K562 (cell line): ENCODE measurements at regions not wholly inside any gene's neighbourhood (a gene's known extent, or its start where the extent isn't known, plus 50 kb on each side); places are given as distances from the start of the nearest gene placed in this dataset.

Source experiments
- ATAC-seq: fragments of 200-7000 bp; cut with Tn5 transposase; 3 replicates; pipeline ENCODE4 v1.9.1; 2020; ENCODE audit warnings: moderate library complexity
- BruUV-seq: library from RNA; stranded (reverse); fragments of 400-500 nt; replicated peaks from 2 replicates; lab custom pipeline; 2021; lab: Mats Ljungman, UMichigan
- CTCF ChIA-PET: fragments of 300-600 bp; formaldehyde crosslinking; extraction: SDS; loops from one replicate; lab custom pipeline; 2021; ENCODE audit warnings: low intra/inter-chr PET ratio; lab: Yijun Ruan, JAX
- POLR2A ChIA-PET: fragments of 300-600, 350-650 bp; sonication (Branson Sonifier 250); formaldehyde crosslinking; extraction: SDS; loops from one replicate; lab custom pipeline; 2021; ENCODE audit warnings: antibody characterized with exemption, inconsistent platforms; lab: Yijun Ruan, JAX
- DNase-seq, 4 experiments: peaks; one replicate each; pipeline versions ENCODE4 v3.0.0 to v3.0.0-alpha.2; 2011 to 2018; ENCODE audit warnings: low spot score in 3 of 4, mixed read lengths in 3 of 4; ENCODE audit errors: extremely low read depth in 1 of 4
- FAIRE-seq: peaks from 2 replicates; lab custom pipeline; 2011; peaks lifted over from hg19 to GRCh38; lab: Jason Lieb, UNC
- H2AFZ ChIP-seq: 2 replicates; pipeline ENCODE4 v1.6.0; 2011; ENCODE audit warnings: low read depth, low read length, control low read depth, inconsistent platforms
- H3K27ac ChIP-seq: fragments of 200-600 bp; 3 replicates; pipeline ENCODE4 v1.8.0; 2011; ENCODE audit warnings: low read depth, mild to moderate bottlenecking, control low read depth, inconsistent platforms, low read length, moderate library complexity, mixed read lengths; ENCODE audit errors: extremely low read depth
- H3K27me3 ChIP-seq, 2 experiments: fragments of 300-600 bp in 1 of 2; 2 replicates in 1 of 2; 3 replicates in 1 of 2; pipeline versions ENCODE4 v1.6.0 to v1.8.0; 2011; ENCODE audit warnings: inconsistent platforms in 2 of 2, low read length in 2 of 2, mild to moderate bottlenecking in 1 of 2, mixed read lengths in 1 of 2, moderate library complexity in 1 of 2; ENCODE audit not compliant: control insufficient read depth in 2 of 2, insufficient read depth in 2 of 2
- H3K36me3 ChIP-seq: fragments of 300-600 bp; 3 replicates; pipeline ENCODE4 v1.8.0; 2011; ENCODE audit warnings: mild to moderate bottlenecking, low read length, inconsistent platforms; ENCODE audit not compliant: control insufficient read depth, insufficient read depth
- H3K4me1 ChIP-seq, 2 experiments: fragments of 200-600 bp in 1 of 2; replicated peaks in 1 of 2; 2 replicates in 1 of 2; 3 replicates in 1 of 2; pipeline versions ENCODE4 v1.5.1 to v1.8.0; 2011; ENCODE audit warnings: inconsistent platforms in 2 of 2, low read length in 2 of 2, mild to moderate bottlenecking in 1 of 2, mixed read lengths in 1 of 2, moderate library complexity in 1 of 2; ENCODE audit not compliant: control insufficient read depth in 2 of 2, insufficient read depth in 2 of 2
- H3K4me2 ChIP-seq: 2 replicates; pipeline ENCODE4 v1.6.1; 2011; ENCODE audit warnings: low read length, control low read depth, inconsistent platforms, mixed read lengths; ENCODE audit not compliant: insufficient read depth
- H3K4me3 ChIP-seq: fragments of 200-600 bp; sonication (generic), shearing (Covaris generic); 2 replicates; pipeline ENCODE4 v1.5.1; 2016; ENCODE audit warnings: control low read depth, inconsistent platforms
- H3K79me2 ChIP-seq: fragments of 200-600 bp; 3 replicates; pipeline ENCODE4 v1.8.0; 2011; ENCODE audit warnings: low read length, inconsistent platforms; ENCODE audit not compliant: control insufficient read depth, insufficient read depth
- H3K9ac ChIP-seq, 2 experiments: 2 replicates each; pipeline versions ENCODE4 v1.6.0 to v1.6.1; 2011; ENCODE audit warnings: low read depth in 2 of 2, low read length in 2 of 2, control low read depth in 1 of 2, inconsistent platforms in 1 of 2, mild to moderate bottlenecking in 1 of 2, mixed read lengths in 1 of 2; ENCODE audit not compliant: insufficient read depth in 1 of 2
- H3K9me1 ChIP-seq: one replicate; pipeline ENCODE4 v1.6.0; 2011; ENCODE audit warnings: inconsistent platforms, mild to moderate bottlenecking, low read length, moderate library complexity; ENCODE audit not compliant: control insufficient read depth, insufficient read depth
- H3K9me3 ChIP-seq: replicated peaks from 2 replicates; pipeline ENCODE4 v1.5.1; 2011; ENCODE audit warnings: low read depth, low read length, inconsistent platforms; ENCODE audit not compliant: control insufficient read depth, insufficient read depth
- H4K20me1 ChIP-seq: replicated peaks from 2 replicates; pipeline ENCODE4 v1.6.1; 2011; ENCODE audit warnings: low read length, inconsistent platforms, mixed read lengths; ENCODE audit not compliant: control insufficient read depth, insufficient read depth
- DDX20 ChIP-seq: fragments of 450-650 bp; IDR thresholded peaks from 2 replicates; pipeline ENCODE4 v1.6.1; 2016; ENCODE audit warnings: missing genetic modification characterization, low read depth, mild to moderate bottlenecking, missing compliant biosample characterization, moderate library complexity
- ESRRB ChIP-seq: fragments of 250-450 bp; sonication (Bioruptor Pico); IDR thresholded peaks from 2 replicates; pipeline ENCODE4 v1.5.0; 2020; ENCODE audit warnings: mild to moderate bottlenecking, moderate library complexity, borderline replicate concordance
- HCFC1 ChIP-seq: IDR thresholded peaks from 2 replicates; pipeline ENCODE4 v1.6.1; 2012; ENCODE audit warnings: low read depth, low read length, improper control_type of control experiment
- HLTF ChIP-seq: fragments of 450-650 bp; IDR thresholded peaks from 2 replicates; pipeline ENCODE4 v1.6.1; 2016
- MCM2 ChIP-seq: fragments of 450-650 bp; IDR thresholded peaks from 2 replicates; pipeline ENCODE4 v1.6.1; 2017; ENCODE audit warnings: low read depth, mild to moderate bottlenecking
- NR1H2 ChIP-seq: sonication (generic); formaldehyde crosslinking; IDR thresholded peaks from 2 replicates; pipeline ENCODE4 v1.4.0; 2020; ENCODE audit warnings: mild to moderate bottlenecking, missing genetic modification reagents
- RAD21 ChIP-seq, 2 experiments: fragments of 250-450 bp in 1 of 2; fragments of 450-650 bp in 1 of 2; sonication (Bioruptor Pico) in 1 of 2; formaldehyde crosslinking in 1 of 2; IDR thresholded peaks in 1 of 2; conservative IDR thresholded peaks in 1 of 2; 2 replicates each; pipeline versions ENCODE4 v1.4.0 to v1.8.0; 2020 to 2022; ENCODE audit warnings: mild to moderate bottlenecking in 2 of 2, moderate library complexity in 1 of 2
- RNF2 ChIP-seq: sonication (generic); IDR thresholded peaks from 2 replicates; pipeline ENCODE4 v1.6.1; 2016
- USF2 ChIP-seq: sonication (generic); formaldehyde crosslinking; IDR thresholded peaks from 2 replicates; pipeline ENCODE4 v1.5.0; 2020; ENCODE audit warnings: missing genetic modification reagents
- XRCC3 ChIP-seq: fragments of 450-650 bp; IDR thresholded peaks from 2 replicates; pipeline ENCODE4 v1.6.1; 2017; ENCODE audit warnings: mild to moderate bottlenecking, moderate library complexity
- XRCC5 ChIP-seq: fragments of 200-400 bp; formaldehyde crosslinking; IDR thresholded peaks from 2 replicates; pipeline ENCODE4 v1.6.1; 2017; ENCODE audit warnings: low read depth, mild to moderate bottlenecking, low read length
- ZNF134 ChIP-seq: fragments of 250-450 bp; sonication (Bioruptor Pico); conservative IDR thresholded peaks from 2 replicates; pipeline ENCODE4 v1.4.0; 2020
- ZNF398 ChIP-seq: fragments of 250-450 bp; sonication (Bioruptor Pico); IDR thresholded peaks from 2 replicates; pipeline ENCODE4 v1.8.0; 2021; ENCODE audit warnings: moderate library complexity, mild to moderate bottlenecking, inconsistent platforms
- WGBS: fragments of 100-300 bp; shearing (Covaris generic); methylation state at CpG from one replicate; pipeline ENCODE4 v1.1.6; 2016; ENCODE audit warnings: low coverage, mixed read lengths; ENCODE audit not compliant: insufficient coverage; ENCODE audit errors: missing lambda C conversion rate; 5-methylcytosine and 5-hydroxymethylcytosine counted together
- in situ Hi-C: fragments of 300-500 bp; cut with MboI; formaldehyde crosslinking; loops from 4 replicates; pipeline ENCODE4 v1.15.0; 2018; ENCODE audit warnings: inconsistent platforms, mixed read lengths
- intact Hi-C: fragments of 100-400 bp; cut with micrococcal nuclease; formaldehyde crosslinking; loops from 2 replicates; pipeline ENCODE4 v1.14.2; 2022
- TF ChIP-seq, protein P1 (sequence below): fragments of 250-450 bp; sonication (Bioruptor Pico); IDR thresholded peaks from 2 replicates; pipeline ENCODE4 v1.9.0; 2021; ENCODE audit warnings: mild to moderate bottlenecking, inconsistent platforms

GRCh38 chr9:115398313-115398650 is 280.3 kb upstream of the TNC start:
- Histone ChIP-seq H2AFZ (no peak overlapping the region), H3K9me1 (no peaks in the 10 kb centered on the region), H3K4me1 (no peaks in the 10 kb centered on the region), H3K79me2 (no peaks in the 10 kb centered on the region), H3K27ac (no peak overlapping the region), H4K20me1 (no peaks in the 10 kb centered on the region), H3K27me3 (no peaks in the 10 kb centered on the region), H3K4me3 (no peak overlapping the region), H3K4me2 (no peak overlapping the region), H3K36me3 (no peaks in the 10 kb centered on the region), H3K9me3 (no peaks in the 10 kb centered on the region), H3K9ac (no peak overlapping the region)
- WGBS = 3% methylated on average over 3 of the region's 3 CpGs
- intact Hi-C loops = no loop called here
- ChIA-PET POLR2A (no interaction called here), CTCF (no interaction called here)
- DNase-seq (no peak), ATAC-seq (no peak), FAIRE-seq (no peak)
- TF ChIP-seq ESRRB (no peak), DDX20 (tag) (no peak), HLTF (no peak), RNF2 (no peak), MCM2 (no peak), ZNF398 (CRISPR knock-in tag) (no peak), USF2 (CRISPR knock-in tag) (no peak), RAD21 (CRISPR knock-in tag; conservative IDR thresholded peaks at IDR 0.05 in 1 of 2, IDR thresholded peaks at IDR 0.05 in 1 of 2) (no peak), XRCC5 (no peak), HCFC1 (no peak), ZNF134 (CRISPR knock-in tag) (no peak), XRCC3 (no peak), NR1H2 (CRISPR knock-in tag) (no peak)
- TF ChIP-seq, protein P1, sequence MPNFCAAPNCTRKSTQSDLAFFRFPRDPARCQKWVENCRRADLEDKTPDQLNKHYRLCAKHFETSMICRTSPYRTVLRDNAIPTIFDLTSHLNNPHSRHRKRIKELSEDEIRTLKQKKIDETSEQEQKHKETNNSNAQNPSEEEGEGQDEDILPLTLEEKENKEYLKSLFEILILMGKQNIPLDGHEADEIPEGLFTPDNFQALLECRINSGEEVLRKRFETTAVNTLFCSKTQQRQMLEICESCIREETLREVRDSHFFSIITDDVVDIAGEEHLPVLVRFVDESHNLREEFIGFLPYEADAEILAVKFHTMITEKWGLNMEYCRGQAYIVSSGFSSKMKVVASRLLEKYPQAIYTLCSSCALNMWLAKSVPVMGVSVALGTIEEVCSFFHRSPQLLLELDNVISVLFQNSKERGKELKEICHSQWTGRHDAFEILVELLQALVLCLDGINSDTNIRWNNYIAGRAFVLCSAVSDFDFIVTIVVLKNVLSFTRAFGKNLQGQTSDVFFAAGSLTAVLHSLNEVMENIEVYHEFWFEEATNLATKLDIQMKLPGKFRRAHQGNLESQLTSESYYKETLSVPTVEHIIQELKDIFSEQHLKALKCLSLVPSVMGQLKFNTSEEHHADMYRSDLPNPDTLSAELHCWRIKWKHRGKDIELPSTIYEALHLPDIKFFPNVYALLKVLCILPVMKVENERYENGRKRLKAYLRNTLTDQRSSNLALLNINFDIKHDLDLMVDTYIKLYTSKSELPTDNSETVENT (CRISPR knock-in tag) = no peak
- in situ Hi-C loops = no loop called here
- BruUV-seq = no TSS peak
